GM12872 (cell line): ENCODE measurements at regions not wholly inside any gene's neighbourhood (a gene's known extent, or its start where the extent isn't known, plus 50 kb on each side); places are given as distances from the start of the nearest gene placed in this dataset.

ENCODE experiments used
- TF ChIP-seq, protein P1 (sequence below): IDR thresholded peaks from 3 replicates; pipeline ENCODE4 v1.5.1; 2011; ENCODE audit warnings: low read depth, mild to moderate bottlenecking, low read length, moderate library complexity; ENCODE audit not compliant: insufficient read depth

DNA sequence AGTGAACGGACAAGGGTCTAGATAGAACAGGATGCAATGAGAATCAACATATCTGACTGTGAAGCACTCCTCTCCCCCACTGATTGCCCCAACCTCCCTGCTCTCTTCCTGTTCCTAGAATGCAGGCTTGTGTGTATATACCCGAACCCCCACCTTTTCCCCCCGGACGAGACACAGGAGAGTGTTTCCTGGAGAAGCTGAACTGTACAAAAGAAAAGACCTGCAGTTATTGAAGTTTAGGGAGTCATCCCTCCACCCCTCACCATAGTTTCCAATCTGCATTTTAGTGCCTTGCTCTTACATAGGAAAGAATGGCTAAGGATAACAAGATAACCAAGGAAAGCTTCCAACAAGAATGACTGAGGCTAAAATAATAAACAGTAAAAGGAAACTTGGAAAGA lies 55.5 kb upstream of the PDE10A start:
- TF ChIP-seq, protein P1, sequence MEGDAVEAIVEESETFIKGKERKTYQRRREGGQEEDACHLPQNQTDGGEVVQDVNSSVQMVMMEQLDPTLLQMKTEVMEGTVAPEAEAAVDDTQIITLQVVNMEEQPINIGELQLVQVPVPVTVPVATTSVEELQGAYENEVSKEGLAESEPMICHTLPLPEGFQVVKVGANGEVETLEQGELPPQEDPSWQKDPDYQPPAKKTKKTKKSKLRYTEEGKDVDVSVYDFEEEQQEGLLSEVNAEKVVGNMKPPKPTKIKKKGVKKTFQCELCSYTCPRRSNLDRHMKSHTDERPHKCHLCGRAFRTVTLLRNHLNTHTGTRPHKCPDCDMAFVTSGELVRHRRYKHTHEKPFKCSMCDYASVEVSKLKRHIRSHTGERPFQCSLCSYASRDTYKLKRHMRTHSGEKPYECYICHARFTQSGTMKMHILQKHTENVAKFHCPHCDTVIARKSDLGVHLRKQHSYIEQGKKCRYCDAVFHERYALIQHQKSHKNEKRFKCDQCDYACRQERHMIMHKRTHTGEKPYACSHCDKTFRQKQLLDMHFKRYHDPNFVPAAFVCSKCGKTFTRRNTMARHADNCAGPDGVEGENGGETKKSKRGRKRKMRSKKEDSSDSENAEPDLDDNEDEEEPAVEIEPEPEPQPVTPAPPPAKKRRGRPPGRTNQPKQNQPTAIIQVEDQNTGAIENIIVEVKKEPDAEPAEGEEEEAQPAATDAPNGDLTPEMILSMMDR = no peak

DNA sequence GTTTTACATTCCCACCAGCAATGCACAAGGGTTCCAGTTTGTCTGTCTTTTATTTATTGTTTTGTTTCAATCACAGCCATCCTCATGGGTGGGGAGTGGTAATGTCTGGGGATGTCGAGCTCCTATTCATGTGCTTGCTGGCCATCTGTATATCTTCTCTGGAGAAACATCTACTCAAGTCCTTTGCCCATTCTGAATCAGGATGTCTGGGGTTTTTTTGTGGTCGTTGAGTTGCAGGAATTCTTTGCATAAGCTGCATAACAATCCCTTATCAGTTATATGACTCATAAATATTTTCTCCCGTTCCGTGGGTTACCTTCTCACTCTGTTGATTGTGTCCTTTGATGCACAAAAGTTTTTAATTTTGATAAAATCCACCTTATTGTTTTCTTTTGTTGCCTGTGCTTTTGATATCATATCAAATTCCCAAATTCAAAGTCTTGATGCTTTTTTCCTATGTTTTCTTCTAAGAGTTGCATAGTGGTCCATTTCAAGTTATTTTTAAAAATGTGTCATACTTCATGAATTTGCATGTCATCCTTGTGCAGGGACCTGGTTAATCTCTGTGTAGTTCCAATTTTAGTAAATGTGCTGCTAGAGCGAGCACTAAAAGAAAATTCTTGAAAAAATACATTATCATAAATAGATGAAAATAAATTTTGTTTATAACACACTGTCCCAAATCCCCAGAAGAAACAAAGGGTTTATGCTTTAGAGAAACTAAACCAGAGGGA lies 54.9 kb upstream of the PDE10A start:
- TF ChIP-seq, protein P1 = no peak

DNA sequence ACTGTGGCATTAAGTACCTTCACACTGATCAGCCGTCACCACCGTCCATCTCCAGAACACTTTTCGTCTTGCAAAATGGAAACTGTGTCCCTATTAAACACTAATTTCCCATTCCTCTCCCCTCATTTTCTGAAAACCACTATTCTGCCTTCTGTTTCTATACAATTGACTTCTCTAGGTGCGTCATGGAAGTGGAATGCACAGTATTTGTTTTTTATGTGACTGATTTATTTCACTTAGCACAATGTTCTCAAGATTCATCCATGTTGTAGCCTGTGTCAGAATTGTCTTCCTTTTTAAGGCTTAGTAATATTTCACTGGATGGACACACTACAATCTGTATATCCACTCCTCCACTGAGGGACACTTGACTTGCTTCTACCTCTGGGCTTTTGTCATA lies 53.8 kb upstream of the PDE10A start:
- TF ChIP-seq, protein P1 = no peak

DNA sequence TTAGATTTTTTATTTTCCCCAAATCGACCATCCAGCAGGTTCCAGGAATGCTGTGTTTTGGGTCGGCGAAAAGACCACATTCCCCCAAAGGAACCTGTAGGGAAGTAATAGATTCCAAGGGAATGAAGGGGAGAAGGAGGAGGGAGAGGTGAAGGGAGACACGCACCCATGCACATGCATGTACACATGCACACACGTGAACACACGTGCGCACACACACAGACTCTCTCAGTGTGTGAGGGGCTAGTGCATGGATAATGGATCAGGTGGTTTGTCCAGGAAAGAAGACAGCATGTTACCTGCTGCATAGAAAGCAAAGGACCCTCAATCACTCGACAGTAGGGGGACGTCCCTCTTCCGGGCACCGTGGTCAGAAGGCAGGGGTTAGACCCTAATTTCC lies 52.4 kb upstream of the PDE10A start:
- TF ChIP-seq, protein P1 = no peak

DNA sequence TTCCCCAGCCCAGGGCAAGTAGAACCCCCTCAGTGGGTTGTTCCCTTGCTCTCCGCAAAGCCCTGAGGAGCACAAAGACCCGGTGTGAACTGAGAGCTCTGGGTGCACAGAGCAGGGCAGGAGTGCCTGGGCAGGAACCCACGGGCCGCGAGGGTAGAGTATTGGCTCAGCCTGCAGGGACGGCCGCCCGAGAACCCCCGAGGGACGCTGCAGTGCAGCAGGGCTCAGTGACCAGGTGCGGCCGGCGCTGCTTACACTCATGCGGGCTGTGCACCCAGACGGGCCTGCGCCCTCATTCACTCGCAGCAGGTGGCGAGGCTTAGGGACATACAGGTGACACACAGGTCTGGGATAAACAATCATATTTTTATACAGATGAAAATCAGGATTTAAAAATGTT lies 51.9 kb upstream of the PDE10A start:
- TF ChIP-seq, protein P1 = no peak

DNA sequence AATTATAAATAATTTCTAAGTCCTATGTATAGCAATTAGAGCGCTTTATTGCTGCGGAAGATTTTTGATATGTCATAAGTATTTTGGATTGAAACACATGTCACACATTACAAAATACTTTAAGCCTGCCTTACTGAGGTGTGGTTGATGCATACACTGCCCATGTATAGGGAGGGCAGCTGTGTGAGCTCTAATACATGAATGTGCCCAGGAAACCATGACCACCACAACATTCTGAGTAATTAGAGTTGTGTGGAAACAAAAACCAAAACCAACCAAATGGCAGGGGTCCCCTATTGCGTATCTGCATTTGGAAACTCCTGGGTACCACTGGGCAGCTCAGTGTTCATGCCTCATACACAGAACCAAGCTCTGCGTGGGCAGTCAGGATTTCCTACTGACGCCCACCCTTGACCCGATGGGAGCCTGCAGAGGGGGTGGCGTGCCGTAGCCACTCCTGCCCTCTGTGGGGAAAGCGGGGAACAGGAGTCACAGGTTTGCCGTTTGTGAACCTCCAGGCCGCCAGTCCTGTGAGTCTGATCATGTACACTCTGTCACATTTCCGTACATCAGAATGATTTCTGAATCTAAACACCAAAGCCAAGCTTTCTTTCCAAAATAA lies 50.9 kb upstream of the PDE10A start:
- TF ChIP-seq, protein P1 = no peak
